ENCODE measurements at regions not wholly inside any gene's neighbourhood (a gene's known extent, or its start where the extent isn't known, plus 50 kb on each side); places are given as distances from the start of the nearest gene placed in this dataset.

GRCh38 chr21:24894324-24894723, 713.0 kb downstream of the MRPL39 start:
- DNase-seq (ENCODE audit: low read depth) = no peak

- no peak for DNase-seq (ENCODE audit: low read depth)
These were observed 717.3 kb downstream of the MRPL39 start for GRCh38 chr21:24890021-24890420.

- no peak for DNase-seq (ENCODE audit: low read depth)
These were observed 725.8 kb downstream of the MRPL39 start for GRCh38 chr21:24881506-24881905.

GRCh38 chr21:24870633-24871032, 736.6 kb downstream of the MRPL39 start:
- DNase-seq (ENCODE audit: low read depth) = no peak

GRCh38 chr21:24869862-24870261, 737.4 kb downstream of the MRPL39 start:
- no peak for DNase-seq (ENCODE audit: low read depth)

GRCh38 chr21:24868117-24868516, 739.2 kb downstream of the MRPL39 start:
- no peak for DNase-seq (ENCODE audit: low read depth)

GRCh38 chr21:24861471-24861870, 745.8 kb downstream of the MRPL39 start:
- DNase-seq (ENCODE audit: low read depth) = no peak

GRCh38 chr21:24856326-24856725, 751.0 kb downstream of the MRPL39 start:
- no peak for DNase-seq (ENCODE audit: low read depth)

- no peak for DNase-seq (ENCODE audit: low read depth)
These were observed 754.6 kb downstream of the MRPL39 start for GRCh38 chr21:24852610-24853195.

- no peak for DNase-seq (ENCODE audit: low read depth)
These were observed 757.2 kb downstream of the MRPL39 start for GRCh38 chr21:24850121-24850520.

GRCh38 chr21:24844671-24845070, 762.6 kb downstream of the MRPL39 start:
- no peak for DNase-seq (ENCODE audit: low read depth)

GRCh38 chr21:24840287-24840686, 767.0 kb downstream of the MRPL39 start:
- DNase-seq (ENCODE audit: low read depth) = no peak

- DNase-seq (ENCODE audit: low read depth) = no peak
These were observed 774.3 kb downstream of the MRPL39 start for GRCh38 chr21:24832961-24833360.

GRCh38 chr21:24829397-24829796, 777.9 kb downstream of the MRPL39 start:
- DNase-seq (ENCODE audit: low read depth) = no peak

- DNase-seq (ENCODE audit: low read depth) = no peak
These were observed 780.5 kb downstream of the MRPL39 start for GRCh38 chr21:24826822-24827221.

GRCh38 chr21:24825348-24825747, 781.9 kb downstream of the MRPL39 start:
- DNase-seq (ENCODE audit: low read depth) = no peak

- no peak for DNase-seq (ENCODE audit: low read depth)
These were observed 783.1 kb downstream of the MRPL39 start for GRCh38 chr21:24824209-24824608.

- DNase-seq (ENCODE audit: low read depth) = no peak
These were observed 784.0 kb downstream of the MRPL39 start for GRCh38 chr21:24823247-24823646.

- no peak for DNase-seq (ENCODE audit: low read depth)
These were observed 822.2 kb downstream of the MRPL39 start for GRCh38 chr21:24785033-24785432.

- no peak for DNase-seq (ENCODE audit: low read depth)
These were observed 826.1 kb downstream of the MRPL39 start for GRCh38 chr21:24781146-24781545.

GRCh38 chr21:24759348-24760075, 847.8 kb downstream of the MRPL39 start:
- no peak for DNase-seq (ENCODE audit: low read depth)

- DNase-seq (ENCODE audit: low read depth) = no peak
These were observed 869.2 kb downstream of the MRPL39 start for GRCh38 chr21:24738063-24738462.

- no peak for DNase-seq (ENCODE audit: low read depth)
These were observed 869.9 kb downstream of the MRPL39 start for GRCh38 chr21:24737296-24737850.

- no peak for DNase-seq (ENCODE audit: low read depth)
These were observed 876.6 kb downstream of the MRPL39 start for GRCh38 chr21:24730661-24731060.
